B cell (primary cell): ENCODE measurements at regions not wholly inside any gene's neighbourhood (a gene's known extent, or its start where the extent isn't known, plus 50 kb on each side); places are given as distances from the start of the nearest gene placed in this dataset.

Experiments
- ATAC-seq: fragments of 200-7000 bp; cut with Tn5 transposase; one replicate; pipeline ENCODE4 v1.10.0; 2021; ENCODE audit warnings: low read depth, mild to moderate bottlenecking, moderate number of reproducible peaks, moderate library complexity
- CTCF ChIA-PET: fragments of 350-600 bp; sonication (Branson Sonifier 250); formaldehyde crosslinking; loops from one replicate; lab custom pipeline; 2021; ENCODE audit warnings: antibody characterized with exemption, inconsistent platforms; lab: Charles Lee
- POLR2A ChIA-PET: fragments of 350-600 bp; sonication (Branson Sonifier 250); formaldehyde crosslinking; loops from one replicate; lab custom pipeline; 2021; ENCODE audit warnings: antibody characterized with exemption; lab: Charles Lee
- DNase-seq: peaks from one replicate; pipeline ENCODE4 v3.0.0; 2013
- H2AFZ ChIP-seq: 2 replicates; pipeline ENCODE4 v1.6.1; 2012; ENCODE audit warnings: mild to moderate bottlenecking, low read depth, low read length; ENCODE audit not compliant: insufficient read depth, poor library complexity, severe bottlenecking
- H3K27ac ChIP-seq, 2 donors: 1 replicate in 1 of 2; 2 replicates in 1 of 2; pipeline ENCODE4 v1.5.1; 2012 to 2013; ENCODE audit warnings: low read length in 2 of 2, mild to moderate bottlenecking in 2 of 2, moderate library complexity in 1 of 2
- H3K27me3 ChIP-seq, 4 experiments: fragments of 200-600 bp in 1 of 4; sonication (generic) in 1 of 4; replicated peaks in 1 of 4; 1 replicate in 2 of 4; 2 replicates in 2 of 4; pipeline versions ENCODE4 v1.6.1 to v1.7.0; 2013 to 2016; ENCODE audit warnings: low read length in 3 of 4, mild to moderate bottlenecking in 2 of 4, mixed read lengths in 1 of 4, moderate library complexity in 1 of 4; ENCODE audit not compliant: insufficient read depth in 4 of 4, control insufficient read depth in 3 of 4; ENCODE audit errors: control extremely low read depth in 1 of 4
- H3K36me3 ChIP-seq, 2 experiments: replicated peaks in 1 of 2; 1 replicate in 1 of 2; 2 replicates in 1 of 2; pipeline versions ENCODE4 v1.6.1 to v1.7.1; 2013; ENCODE audit warnings: low read length in 1 of 2; ENCODE audit not compliant: insufficient read depth in 2 of 2, control insufficient read depth in 1 of 2; ENCODE audit errors: control extremely low read depth in 1 of 2, extremely low read depth in 1 of 2
- H3K4me1 ChIP-seq, 2 donors: fragments of 200-600 bp in 1 of 2; sonication (generic) in 1 of 2; 1 replicate in 1 of 2; 2 replicates in 1 of 2; pipeline versions ENCODE4 v1.5.1 to v1.6.1; 2013 to 2017; ENCODE audit warnings: low read length in 2 of 2; ENCODE audit not compliant: control insufficient read depth in 2 of 2, insufficient read depth in 2 of 2
- H3K4me2 ChIP-seq: replicated peaks from 2 replicates; pipeline ENCODE3; 2012; ENCODE audit warnings: mild to moderate bottlenecking, low read depth, low read length; ENCODE audit not compliant: poor library complexity, severe bottlenecking
- H3K4me3 ChIP-seq, 5 experiments: fragments of 200-600 bp in 1 of 5; sonication (generic) in 1 of 5; 1 replicate in 3 of 5; 2 replicates in 2 of 5; pipeline versions ENCODE4 v1.5.1 to v1.7.0; 2011 to 2016; ENCODE audit warnings: low read length in 4 of 5, mild to moderate bottlenecking in 4 of 5, low read depth in 2 of 5, control low read depth in 1 of 5, moderate library complexity in 1 of 5; ENCODE audit not compliant: insufficient read depth in 1 of 5; ENCODE audit errors: control extremely low read depth in 1 of 5, extremely low read depth in 1 of 5
- H3K79me2 ChIP-seq: fragments of 200-600 bp; sonication (generic); one replicate; pipeline ENCODE4 v1.6.0; 2016; ENCODE audit warnings: low read length; ENCODE audit not compliant: control insufficient read depth, insufficient read depth
- H3K9ac ChIP-seq: fragments of 200-600 bp; sonication (generic); 2 replicates; pipeline ENCODE4 v1.6.1; 2017; ENCODE audit warnings: mild to moderate bottlenecking, low read length, moderate library complexity
- H3K9me3 ChIP-seq, 3 donors: one replicate each; pipeline versions ENCODE4 v1.6.1 to v1.7.1; 2013; ENCODE audit warnings: low read length in 2 of 3; ENCODE audit not compliant: control insufficient read depth in 2 of 3, insufficient read depth in 1 of 3; ENCODE audit errors: control extremely low read depth in 1 of 3
- H4K20me1 ChIP-seq: 2 replicates; pipeline ENCODE4 v1.6.0; 2012; ENCODE audit warnings: mild to moderate bottlenecking, low read length; ENCODE audit not compliant: insufficient read depth, control insufficient read depth, poor library complexity, severe bottlenecking
- H3K27ac Mint-ChIP-seq: one replicate; pipeline ENCODE4 v1.8.0; 2021; ENCODE audit warnings: mixed read lengths
- H3K27me3 Mint-ChIP-seq: one replicate; pipeline ENCODE4 v1.8.0; 2021; ENCODE audit warnings: mixed read lengths
- H3K4me1 Mint-ChIP-seq: one replicate; pipeline ENCODE4 v1.8.0; 2021; ENCODE audit warnings: mixed read lengths
- H3K4me3 Mint-ChIP-seq: one replicate; pipeline ENCODE4 v1.8.0; 2021; ENCODE audit warnings: mixed read lengths
- H3K9me3 Mint-ChIP-seq: one replicate; pipeline ENCODE4 v1.8.0; 2022; ENCODE audit warnings: mixed read lengths; ENCODE audit not compliant: insufficient read depth
- CTCF ChIP-seq: fragments of 200-600 bp; IDR thresholded peaks from one replicate; pipeline ENCODE4 v1.8.0; 2022; ENCODE audit warnings: antibody characterized with exemption, mild to moderate bottlenecking
- EZH2 ChIP-seq: IDR thresholded peaks from 2 replicates; pipeline ENCODE4 v1.6.1; 2012; ENCODE audit warnings: borderline replicate concordance, low read depth, mild to moderate bottlenecking, moderate library complexity, low read length; ENCODE audit not compliant: insufficient read depth, poor library complexity, severe bottlenecking
- WGBS: methylation state at CpG from one replicate; pipeline ENCODE4 v1.1.5; 2013; ENCODE audit warnings: missing lambda C conversion rate; ENCODE audit not compliant: insufficient coverage; 5-methylcytosine and 5-hydroxymethylcytosine counted together
- intact Hi-C: fragments of 100-400 bp; cut with micrococcal nuclease; formaldehyde crosslinking; loops from one replicate; pipeline ENCODE4 v1.10.0; 2022

GRCh38 chr16:47943235-47943634, 212.6 kb downstream of the ABCC12 start:
- H3K27me3 ChIP-seq = peaks cover 0 to 3% (median 0%) of the 10 kb centered on the region in 4 experiments
- TF ChIP-seq CTCF = no peak
- no peak for TF ChIP-seq EZH2
- no peak overlapping the region for H2AFZ ChIP-seq
- no peaks in the 10 kb centered on the region for H3K4me1 Mint-ChIP-seq
- CTCF ChIA-PET = no interaction called here
- no peaks in the 10 kb centered on the region for H3K36me3 ChIP-seq
- H3K4me1 ChIP-seq = no peaks in the 10 kb centered on the region
- no peak overlapping the region for H3K4me3 Mint-ChIP-seq
- ATAC-seq = no peak
- H3K4me2 ChIP-seq = no peak overlapping the region
- no peak for DNase-seq
- peaks cover 11% of the 10 kb centered on the region for H3K27me3 Mint-ChIP-seq
- H3K27ac ChIP-seq = no peak overlapping the region
- H3K4me3 ChIP-seq = no peak overlapping the region
- POLR2A ChIA-PET = no interaction called here
- intact Hi-C loops = no loop called here
- H3K27ac Mint-ChIP-seq = no peak overlapping the region
- no peak overlapping the region for H3K9ac ChIP-seq
- no peaks in the 10 kb centered on the region for H4K20me1 ChIP-seq
- 96% methylated on average over 4 of the region's 6 CpGs for WGBS
- no peaks in the 10 kb centered on the region for H3K9me3 Mint-ChIP-seq
- H3K9me3 ChIP-seq = peaks cover 0 to 3% (median 0%) of the 10 kb centered on the region in 3 donors
- H3K79me2 ChIP-seq = no peaks in the 10 kb centered on the region

- no peak overlapping the region for H3K4me3 Mint-ChIP-seq
- Histone ChIP-seq H2AFZ (no peak overlapping the region), H3K4me1 (no peaks in the 10 kb centered on the region), H4K20me1 (no peaks in the 10 kb centered on the region), H3K36me3 (no peaks in the 10 kb centered on the region), H3K79me2 (no peaks in the 10 kb centered on the region), H3K9ac (no peak overlapping the region), H3K27me3 (peaks cover 0 to 3% (median 0%) of the 10 kb centered on the region in 4 experiments), H3K4me3 (no peak overlapping the region), H3K9me3 (peaks cover 0 to 3% (median 0%) of the 10 kb centered on the region in 3 donors), H3K27ac (no peak overlapping the region), H3K4me2 (no peak overlapping the region)
- H3K27ac Mint-ChIP-seq = no peak overlapping the region
- ATAC-seq (no peak), DNase-seq (no peak)
- H3K4me1 Mint-ChIP-seq = no peaks in the 10 kb centered on the region
- TF ChIP-seq CTCF (no peak), EZH2 (no peak)
- POLR2A ChIA-PET = no interaction called here
- WGBS = no CpG with 5 or more reads among the region's 1 CpG
- H3K9me3 Mint-ChIP-seq = peaks cover 2% of the 10 kb centered on the region
- CTCF ChIA-PET = no interaction called here
- intact Hi-C loops = no loop called here
- peaks cover 4% of the 10 kb centered on the region for H3K27me3 Mint-ChIP-seq
Measured at GRCh38 chr16:47940466-47940865, 215.3 kb downstream of the ABCC12 start.
